HUES48 (cell line): ENCODE measurements at regions not wholly inside any gene's neighbourhood (a gene's known extent, or its start where the extent isn't known, plus 50 kb on each side); places are given as distances from the start of the nearest gene placed in this dataset.

Source experiments
- H3K27ac ChIP-seq: one replicate; pipeline ENCODE4 v1.7.0; 2013; ENCODE audit warnings: low read depth, low read length, inconsistent platforms
- H3K27me3 ChIP-seq: 2 replicates; pipeline ENCODE4 v1.6.1; 2013; ENCODE audit warnings: mild to moderate bottlenecking, low read length; ENCODE audit not compliant: control insufficient read depth, insufficient read depth
- H3K36me3 ChIP-seq: 2 replicates; pipeline ENCODE4 v1.6.1; 2013; ENCODE audit warnings: low read length; ENCODE audit not compliant: control insufficient read depth, insufficient read depth
- H3K4me1 ChIP-seq: 2 replicates; pipeline ENCODE4 v1.6.1; 2013; ENCODE audit warnings: mild to moderate bottlenecking, low read length; ENCODE audit not compliant: control insufficient read depth, insufficient read depth
- H3K4me3 ChIP-seq: 2 replicates; pipeline ENCODE4 v1.5.1; 2013; ENCODE audit warnings: mild to moderate bottlenecking, low read depth, low read length
- H3K9ac ChIP-seq: 2 replicates; pipeline ENCODE4 v1.6.1; 2013; ENCODE audit warnings: mild to moderate bottlenecking, low read depth, low read length, moderate library complexity
- H3K9me3 ChIP-seq: 2 replicates; pipeline ENCODE4 v1.6.1; 2013; ENCODE audit warnings: low read length; ENCODE audit not compliant: control insufficient read depth, insufficient read depth

GRCh38 chr7:70994176-70994575 lies 137.8 kb upstream of the GALNT17 start:
- Histone ChIP-seq H3K9me3 (no peaks in the 10 kb centered on the region), H3K36me3 (no peaks in the 10 kb centered on the region), H3K4me1 (no peaks in the 10 kb centered on the region), H3K27ac (no peak overlapping the region), H3K4me3 (no peak overlapping the region), H3K9ac (no peak overlapping the region), H3K27me3 (no peaks in the 10 kb centered on the region)

GRCh38 chr7:70997261-70997660 lies 134.7 kb upstream of the GALNT17 start:
- Histone ChIP-seq H3K27ac (no peak overlapping the region), H3K9me3 (no peaks in the 10 kb centered on the region), H3K4me1 (no peaks in the 10 kb centered on the region), H3K36me3 (no peaks in the 10 kb centered on the region), H3K4me3 (no peak overlapping the region), H3K27me3 (no peaks in the 10 kb centered on the region), H3K9ac (no peak overlapping the region)

- Histone ChIP-seq H3K4me1 (no peaks in the 10 kb centered on the region), H3K9ac (no peak overlapping the region), H3K9me3 (no peaks in the 10 kb centered on the region), H3K36me3 (no peaks in the 10 kb centered on the region), H3K27me3 (no peaks in the 10 kb centered on the region), H3K27ac (no peak overlapping the region), H3K4me3 (no peak overlapping the region)
These were observed 126.8 kb upstream of the GALNT17 start for GRCh38 chr7:71005109-71005508.

GRCh38 chr7:71009636-71010035 lies 122.3 kb upstream of the GALNT17 start:
- Histone ChIP-seq H3K9me3 (no peaks in the 10 kb centered on the region), H3K27me3 (no peaks in the 10 kb centered on the region), H3K4me3 (no peak overlapping the region), H3K27ac (no peak overlapping the region), H3K36me3 (no peaks in the 10 kb centered on the region), H3K9ac (no peak overlapping the region), H3K4me1 (no peaks in the 10 kb centered on the region)

GRCh38 chr7:71015252-71015900 lies 116.6 kb upstream of the GALNT17 start:
- H3K4me3 ChIP-seq: no peak overlapping the region
- H3K9ac ChIP-seq: no peak overlapping the region
- no peaks in the 10 kb centered on the region for H3K36me3 ChIP-seq
- H3K9me3 ChIP-seq: no peaks in the 10 kb centered on the region
- H3K27ac ChIP-seq: no peak overlapping the region
- no peaks in the 10 kb centered on the region for H3K27me3 ChIP-seq
- no peaks in the 10 kb centered on the region for H3K4me1 ChIP-seq

GRCh38 chr7:71016401-71016800 lies 115.5 kb upstream of the GALNT17 start:
- H3K27ac ChIP-seq: no peak overlapping the region
- no peaks in the 10 kb centered on the region for H3K9me3 ChIP-seq
- no peaks in the 10 kb centered on the region for H3K36me3 ChIP-seq
- H3K4me1 ChIP-seq: no peaks in the 10 kb centered on the region
- H3K9ac ChIP-seq: no peak overlapping the region
- no peaks in the 10 kb centered on the region for H3K27me3 ChIP-seq
- H3K4me3 ChIP-seq: no peak overlapping the region

GRCh38 chr7:71017602-71018001 lies 114.3 kb upstream of the GALNT17 start:
- Histone ChIP-seq H3K27ac (no peak overlapping the region), H3K9me3 (no peaks in the 10 kb centered on the region), H3K36me3 (no peaks in the 10 kb centered on the region), H3K9ac (no peak overlapping the region), H3K4me1 (no peaks in the 10 kb centered on the region), H3K27me3 (no peaks in the 10 kb centered on the region), H3K4me3 (no peak overlapping the region)

GRCh38 chr7:71019706-71020105 lies 112.2 kb upstream of the GALNT17 start:
- Histone ChIP-seq H3K4me1 (no peaks in the 10 kb centered on the region), H3K27me3 (no peaks in the 10 kb centered on the region), H3K9me3 (no peaks in the 10 kb centered on the region), H3K9ac (no peak overlapping the region), H3K4me3 (no peak overlapping the region), H3K27ac (no peak overlapping the region), H3K36me3 (no peaks in the 10 kb centered on the region)

GRCh38 chr7:71021131-71021530 lies 110.8 kb upstream of the GALNT17 start:
- Histone ChIP-seq H3K27me3 (no peaks in the 10 kb centered on the region), H3K4me1 (no peaks in the 10 kb centered on the region), H3K9ac (no peak overlapping the region), H3K4me3 (no peak overlapping the region), H3K36me3 (no peaks in the 10 kb centered on the region), H3K27ac (no peak overlapping the region), H3K9me3 (no peaks in the 10 kb centered on the region)

- H3K4me1 ChIP-seq: no peaks in the 10 kb centered on the region
- H3K9ac ChIP-seq: no peak overlapping the region
- H3K9me3 ChIP-seq: no peaks in the 10 kb centered on the region
- H3K27me3 ChIP-seq: no peaks in the 10 kb centered on the region
- H3K4me3 ChIP-seq: no peak overlapping the region
- no peak overlapping the region for H3K27ac ChIP-seq
- no peaks in the 10 kb centered on the region for H3K36me3 ChIP-seq
These were observed 105.3 kb upstream of the GALNT17 start for GRCh38 chr7:71026680-71027079.

GRCh38 chr7:71034243-71034642 lies 97.7 kb upstream of the GALNT17 start:
- no peak overlapping the region for H3K4me3 ChIP-seq
- no peaks in the 10 kb centered on the region for H3K4me1 ChIP-seq
- no peaks in the 10 kb centered on the region for H3K36me3 ChIP-seq
- H3K27ac ChIP-seq: no peak overlapping the region
- no peaks in the 10 kb centered on the region for H3K9me3 ChIP-seq
- no peaks in the 10 kb centered on the region for H3K27me3 ChIP-seq
- no peak overlapping the region for H3K9ac ChIP-seq

- Histone ChIP-seq H3K4me1 (no peaks in the 10 kb centered on the region), H3K9ac (no peak overlapping the region), H3K27ac (no peak overlapping the region), H3K9me3 (no peaks in the 10 kb centered on the region), H3K27me3 (no peaks in the 10 kb centered on the region), H3K4me3 (no peak overlapping the region), H3K36me3 (no peaks in the 10 kb centered on the region)
These were observed 89.4 kb upstream of the GALNT17 start for GRCh38 chr7:71042591-71042990.
